Stimulated activated CD4-positive, alpha-beta T cell treated with anti-CD3 and anti-CD28 coated beads, TNF-alpha, amount 100 ng/mL, for 48 hours (primary cell): ENCODE measurements at regions not wholly inside any gene's neighbourhood (a gene's known extent, or its start where the extent isn't known, plus 50 kb on each side); places are given as distances from the start of the nearest gene placed in this dataset.

Experiments
- DNase-seq, 3 donors: peaks; one replicate each; pipeline ENCODE4 v3.0.0-alpha.2; 2020; ENCODE audit warnings: low read depth in 3 of 3

GRCh38 chr10:78298835-78299234, 265.2 kb downstream of the RPS24 start:
- no peak for DNase-seq

DNA sequence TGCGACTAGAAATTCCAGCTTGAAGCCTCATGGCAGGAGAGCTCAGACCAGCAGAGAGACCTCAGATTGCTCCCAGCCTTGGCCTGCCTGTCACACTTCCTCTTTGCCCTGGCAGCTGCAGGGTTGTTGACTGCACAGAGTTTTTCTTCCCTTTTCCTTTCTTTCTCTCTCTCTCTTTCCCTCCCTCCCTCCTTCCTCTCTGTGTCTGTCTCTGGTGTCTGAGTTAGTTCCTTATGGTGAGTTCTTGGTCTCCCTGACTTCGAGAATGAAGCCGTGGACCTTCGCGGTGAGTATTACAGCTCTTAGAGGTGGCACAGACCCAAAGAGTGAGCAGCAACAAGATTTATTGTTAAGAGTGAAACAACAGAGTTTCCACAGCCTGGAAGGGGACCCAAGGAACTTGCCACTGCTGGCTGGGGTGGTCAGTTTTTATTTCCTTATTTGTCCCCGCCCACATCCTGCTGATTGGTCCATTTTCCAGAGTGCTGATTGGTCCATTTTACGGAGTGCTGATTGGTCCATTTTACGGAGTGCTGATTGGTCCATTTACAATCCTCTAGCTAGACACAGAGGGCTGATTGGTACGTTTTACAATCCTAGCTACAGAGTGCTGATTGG, 266.3 kb downstream of the RPS24 start:
- DNase-seq, result no peak

DNA sequence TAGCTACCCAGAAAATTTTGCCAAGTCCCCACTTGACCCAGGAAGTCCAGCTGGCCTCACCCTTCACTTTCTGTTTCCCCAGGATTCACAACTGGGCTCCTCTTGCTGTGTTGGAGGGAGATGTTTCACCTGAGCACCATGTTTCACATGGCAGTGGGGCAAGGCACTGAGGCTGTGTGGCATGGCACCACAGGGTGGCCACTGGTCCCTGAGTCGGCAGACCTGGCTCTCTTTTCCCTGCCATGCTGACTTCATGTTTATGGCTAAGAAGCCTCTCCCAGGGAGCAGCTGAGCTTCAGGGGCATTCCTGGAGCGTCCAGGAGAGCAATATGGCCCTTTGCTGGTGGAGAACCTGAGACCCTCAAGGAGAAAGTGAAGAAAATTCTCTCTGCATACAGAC, 266.9 kb downstream of the RPS24 start:
- DNase-seq, result no peak

DNA sequence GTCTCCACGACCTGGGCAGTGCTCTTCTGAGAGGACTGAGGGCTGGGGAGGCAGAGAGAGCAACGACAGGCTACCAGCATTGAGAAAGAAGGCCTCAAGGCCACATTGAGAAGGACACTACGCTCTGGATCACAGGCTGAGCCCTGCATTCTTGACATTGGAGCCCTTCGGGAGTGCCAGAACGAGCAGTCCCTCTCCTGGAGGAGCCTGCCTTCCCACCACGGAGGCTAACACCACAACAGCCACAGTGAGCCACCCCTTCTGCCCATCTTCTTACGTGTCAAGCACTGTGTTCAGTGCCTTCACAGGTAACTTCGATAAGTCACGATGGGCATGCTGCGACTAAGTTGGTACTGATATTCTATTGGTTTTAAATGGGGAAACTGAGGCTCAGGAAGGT, 267.8 kb downstream of the RPS24 start:
- no peak for DNase-seq

GRCh38 chr10:78301891-78302738, 268.5 kb downstream of the RPS24 start:
- DNase-seq, result no peak

GRCh38 chr10:78302739-78302988, 269.0 kb downstream of the RPS24 start:
- DNase-seq, result no peak

- DNase-seq, result peak; percentile 94 to 96 (median 95)
Observed at GRCh38 chr10:78302989-78303854, 269.6 kb downstream of the RPS24 start.

DNA sequence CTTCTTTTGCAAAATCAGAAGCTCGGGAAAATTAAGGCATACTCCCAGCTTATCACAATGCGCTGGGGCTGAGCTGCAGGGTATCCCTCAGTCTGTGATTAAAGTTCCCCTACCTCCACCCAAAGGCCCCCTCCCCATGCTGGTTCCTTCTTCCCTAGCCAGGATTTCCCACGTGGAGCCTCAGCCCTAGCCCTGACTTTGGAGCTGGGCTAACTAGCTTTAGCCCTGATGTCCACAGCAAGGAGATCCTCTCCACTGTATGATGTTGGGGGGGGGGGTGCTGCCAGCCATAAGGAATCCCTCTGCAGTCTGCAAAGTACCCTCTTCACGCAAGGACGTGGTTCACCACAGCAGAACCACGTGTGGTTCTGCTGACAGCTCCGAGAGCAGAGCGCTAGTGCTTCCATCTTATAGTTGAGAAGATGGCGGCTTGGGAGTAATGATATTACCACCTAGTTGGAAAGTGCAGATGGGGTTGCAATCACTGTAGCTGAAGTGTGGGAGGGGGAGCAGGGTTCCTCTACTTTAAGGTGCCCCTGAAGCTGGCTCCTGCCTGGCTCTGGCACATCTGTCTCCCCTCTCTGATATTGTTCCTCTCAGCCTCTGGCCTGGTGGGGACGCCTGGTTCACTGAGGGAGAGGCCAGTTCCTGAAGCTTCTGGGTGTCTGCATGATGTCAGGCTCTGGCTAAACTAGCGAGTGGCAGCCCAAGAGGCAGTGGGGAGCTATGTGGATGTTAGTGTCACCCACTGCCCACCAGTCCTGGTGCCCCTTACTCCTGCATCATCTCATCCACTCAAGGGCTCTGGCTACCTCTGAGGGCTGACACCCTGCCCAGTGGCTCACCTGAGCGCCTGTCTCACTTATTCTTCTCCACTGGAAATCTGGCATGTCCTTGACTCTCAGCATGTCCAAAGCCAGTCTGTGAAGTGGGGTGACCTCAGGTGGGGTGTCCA, 270.7 kb downstream of the RPS24 start:
- no peak for DNase-seq

DNA sequence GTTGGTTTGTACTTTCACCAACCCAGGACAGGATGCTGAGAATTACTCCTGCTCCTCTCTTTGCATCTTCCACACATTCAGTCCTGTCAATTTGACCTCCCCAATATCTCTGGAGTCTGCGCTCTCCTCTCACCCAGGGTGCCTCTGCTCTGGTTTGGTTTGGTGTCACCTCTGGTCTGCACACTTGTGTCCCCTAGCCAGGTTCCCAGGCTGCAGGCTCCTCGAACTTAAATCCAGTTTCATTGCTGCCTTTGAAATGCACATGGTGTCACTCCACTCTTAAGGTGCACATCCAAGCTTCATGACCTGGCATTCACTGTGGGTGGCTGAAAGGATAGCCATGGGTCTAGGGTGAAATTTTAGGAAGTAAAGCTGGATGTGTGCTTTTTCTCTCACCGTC, 271.6 kb downstream of the RPS24 start:
- no peak for DNase-seq

GRCh38 chr10:78306358-78306757, 272.7 kb downstream of the RPS24 start:
- no peak for DNase-seq

- DNase-seq, result no peak
Observed at GRCh38 chr10:78307576-78307975, 273.9 kb downstream of the RPS24 start.

DNA sequence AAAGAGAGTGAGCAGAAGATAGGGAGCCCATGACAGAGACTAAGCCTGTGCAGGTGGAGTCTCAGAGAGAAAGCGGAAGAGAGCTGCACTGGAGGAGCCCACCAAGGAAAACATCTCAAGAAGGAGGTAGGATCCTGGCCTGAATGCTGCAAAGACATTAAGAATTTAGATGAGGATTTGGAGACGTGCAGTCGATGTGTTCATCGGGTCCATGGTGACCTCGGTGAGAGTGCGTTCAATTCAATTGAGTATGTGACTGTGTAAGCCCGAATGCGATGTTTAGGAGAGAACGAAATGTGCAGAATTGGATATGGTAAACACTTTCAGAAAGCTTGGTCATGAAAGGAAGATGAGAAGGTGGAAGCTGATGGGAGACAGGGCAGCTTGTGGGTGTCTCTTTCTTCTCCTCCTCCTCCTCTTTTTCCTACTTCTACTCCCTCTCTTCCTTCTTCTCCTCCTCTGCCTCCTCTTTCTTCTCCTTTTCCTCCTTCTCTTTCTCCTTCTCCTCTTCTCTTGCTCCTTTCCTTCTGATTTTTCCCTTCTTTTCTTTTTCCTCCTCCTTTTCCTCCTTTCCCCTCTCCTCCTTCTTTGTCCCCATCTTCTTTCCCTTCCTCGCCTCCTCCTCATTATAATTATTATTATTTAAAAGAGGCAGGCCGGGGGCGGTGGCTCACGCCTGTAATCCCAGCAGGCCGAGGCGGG, 276.0 kb downstream of the RPS24 start:
- DNase-seq, result no peak

DNA sequence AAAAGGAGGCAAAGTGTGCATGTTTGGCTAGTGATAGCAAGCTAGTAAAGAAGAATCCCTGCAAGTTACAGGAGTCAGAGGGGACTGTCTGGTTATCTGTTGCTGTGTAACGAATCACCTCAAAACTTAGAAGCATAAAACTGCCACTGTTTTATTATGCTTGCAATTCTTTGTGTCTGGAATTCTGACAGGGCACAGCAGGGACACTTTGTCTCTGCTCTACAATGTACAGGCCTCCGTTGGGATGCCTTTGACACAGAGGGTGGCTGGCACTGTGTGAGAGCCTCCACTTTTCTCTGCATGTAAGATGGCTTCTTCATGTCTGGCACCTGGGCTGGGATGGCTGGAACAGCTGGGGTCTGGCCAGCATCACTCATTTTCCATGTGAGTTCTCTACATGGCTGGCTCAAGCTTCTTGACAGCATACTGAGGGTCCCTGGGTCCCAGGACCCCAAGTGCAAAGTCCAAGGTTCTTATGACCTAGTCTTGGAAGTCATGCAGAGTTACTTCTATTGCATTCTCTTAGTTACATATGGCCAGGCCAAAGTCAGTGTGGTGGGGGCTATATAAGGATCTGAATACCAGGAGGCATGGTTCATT, 276.9 kb downstream of the RPS24 start:
- no peak for DNase-seq

GRCh38 chr10:78312197-78313047, 278.8 kb downstream of the RPS24 start:
- DNase-seq, result no peak

GRCh38 chr10:78313048-78313381, 279.4 kb downstream of the RPS24 start:
- DNase-seq, result no peak

- DNase-seq, result no peak
Observed at GRCh38 chr10:78313636-78314035, 280.0 kb downstream of the RPS24 start.

DNA sequence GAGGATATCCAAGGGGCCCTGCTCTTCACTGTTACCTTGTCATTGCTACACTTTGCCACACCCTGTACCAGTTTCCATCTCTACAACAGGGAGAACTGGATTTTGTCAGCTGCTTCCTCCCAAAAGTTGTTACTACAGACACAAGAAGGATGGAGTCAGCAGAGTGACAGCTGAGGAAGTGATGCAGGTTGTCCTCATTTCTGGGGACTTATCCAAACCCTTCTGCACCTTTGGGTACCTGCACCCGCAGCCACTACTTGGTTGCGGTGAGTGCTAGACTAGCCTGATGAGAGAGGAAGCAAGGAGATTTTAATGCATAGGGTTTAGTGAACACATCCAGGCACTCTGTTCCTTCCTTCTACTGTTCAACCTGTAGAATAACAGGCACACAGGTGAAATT, 281.0 kb downstream of the RPS24 start:
- DNase-seq, result no peak

- no peak for DNase-seq
Observed at GRCh38 chr10:78316451-78316931, 282.8 kb downstream of the RPS24 start.

DNA sequence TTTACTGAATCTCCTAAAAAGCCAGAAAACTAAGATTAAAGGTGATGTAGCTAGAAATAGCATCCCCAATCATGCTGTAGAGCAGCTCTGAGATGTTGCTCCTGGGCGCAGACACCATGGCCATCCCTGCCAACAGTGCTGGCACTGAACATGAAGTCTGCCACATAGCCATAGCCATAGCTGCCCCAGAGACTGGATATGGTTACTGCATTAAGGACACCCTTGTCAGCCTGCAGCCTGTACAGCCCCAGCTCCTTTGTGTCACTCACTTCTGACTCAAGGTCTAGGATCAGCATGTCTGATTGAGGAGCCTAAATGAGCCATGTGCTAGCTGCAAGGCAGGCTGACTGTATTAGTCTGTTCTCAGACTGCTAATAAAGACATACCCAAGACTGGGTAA, 284.6 kb downstream of the RPS24 start:
- DNase-seq, result no peak

- DNase-seq, result no peak
Observed at GRCh38 chr10:78319371-78319770, 285.7 kb downstream of the RPS24 start.
